Stimulated activated CD4-positive, alpha-beta T cell treated with anti-CD3 and anti-CD28 coated beads, Interleukin-15, amount 100 ng/mL, for 48 hours (primary cell): ENCODE measurements at regions not wholly inside any gene's neighbourhood (a gene's known extent, or its start where the extent isn't known, plus 50 kb on each side); places are given as distances from the start of the nearest gene placed in this dataset.

ENCODE experiments used
- DNase-seq, 2 donors: peaks; one replicate each; pipeline ENCODE4 v3.0.0-alpha.2; 2020; ENCODE audit warnings: low read depth in 2 of 2

DNA sequence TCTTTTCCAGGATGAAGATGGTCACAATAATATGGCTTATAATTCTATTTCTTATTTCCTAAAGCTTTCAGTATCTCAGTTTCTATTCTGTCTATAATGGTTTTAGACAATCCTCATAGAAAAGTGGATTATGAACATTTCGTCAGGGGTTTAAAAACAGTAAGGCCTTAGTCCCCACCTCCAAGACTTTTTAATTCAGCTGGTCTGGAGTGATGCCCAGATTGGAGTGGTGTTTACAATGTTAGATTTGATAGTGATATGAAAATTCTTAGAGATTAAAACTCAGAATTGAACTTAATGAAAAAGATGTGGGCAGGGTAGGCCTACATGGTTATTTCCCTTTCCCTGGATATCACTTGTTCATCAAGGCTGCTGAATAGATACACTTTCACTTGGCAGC, 1238.3 kb downstream of the SORCS3 start:
- DNase-seq = no peak

DNA sequence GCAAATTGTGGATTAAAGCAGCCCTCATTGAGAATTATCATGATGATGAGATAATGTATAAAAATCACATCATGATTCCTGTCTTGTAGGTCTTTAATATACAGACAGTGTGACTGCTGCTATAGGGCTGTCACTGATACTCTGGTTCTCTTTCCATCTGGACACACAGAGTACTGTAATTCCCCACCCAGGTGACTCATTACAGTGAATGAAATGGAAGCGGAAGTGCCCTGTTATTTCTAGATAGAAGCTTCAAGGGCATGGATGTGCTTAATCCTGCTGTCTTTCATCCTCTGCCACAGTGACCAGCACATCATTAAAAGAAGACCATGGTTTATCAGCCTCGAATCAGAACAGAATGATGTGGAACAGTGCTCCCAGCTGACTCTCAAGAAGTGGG, 1234.0 kb downstream of the SORCS3 start:
- no peak for DNase-seq

DNA sequence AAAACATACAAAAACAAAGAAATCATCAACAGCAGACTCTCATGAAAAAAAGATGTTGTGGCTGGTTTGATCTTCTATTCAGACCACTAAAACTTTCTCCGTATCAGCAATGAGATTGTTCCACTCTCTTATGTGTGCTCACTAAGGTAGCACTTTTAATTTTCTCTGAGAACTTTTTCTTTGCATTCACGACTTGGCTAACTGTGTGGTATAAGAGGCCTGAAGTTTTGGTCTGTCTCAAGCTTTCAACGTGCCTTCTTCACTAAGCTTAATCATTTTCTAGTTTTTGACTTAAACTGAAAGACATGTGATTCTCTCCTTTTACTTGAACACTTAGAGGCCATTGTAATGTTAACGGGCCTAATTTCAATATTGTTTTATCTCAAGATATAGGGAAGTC, 1231.6 kb downstream of the SORCS3 start:
- DNase-seq = no peak

DNA sequence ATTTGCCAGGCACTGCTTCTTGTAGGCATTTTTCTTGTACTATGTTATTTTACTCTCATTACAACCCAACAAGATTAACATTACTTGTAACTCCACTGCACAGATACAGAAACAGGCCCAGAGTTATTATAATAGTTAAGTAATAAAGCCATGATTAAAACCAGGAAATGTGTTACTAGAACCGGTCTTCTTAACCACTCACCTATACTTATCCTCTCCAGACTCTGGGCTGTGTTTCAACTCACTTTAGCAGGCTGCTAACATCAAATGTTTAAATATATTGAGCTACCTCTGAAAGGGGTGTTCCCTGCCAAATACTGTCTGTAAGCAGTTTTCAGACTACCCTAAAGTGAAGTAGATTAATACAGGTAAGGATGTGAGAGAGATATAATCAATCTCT, 1227.8 kb downstream of the SORCS3 start:
- no peak for DNase-seq

DNA sequence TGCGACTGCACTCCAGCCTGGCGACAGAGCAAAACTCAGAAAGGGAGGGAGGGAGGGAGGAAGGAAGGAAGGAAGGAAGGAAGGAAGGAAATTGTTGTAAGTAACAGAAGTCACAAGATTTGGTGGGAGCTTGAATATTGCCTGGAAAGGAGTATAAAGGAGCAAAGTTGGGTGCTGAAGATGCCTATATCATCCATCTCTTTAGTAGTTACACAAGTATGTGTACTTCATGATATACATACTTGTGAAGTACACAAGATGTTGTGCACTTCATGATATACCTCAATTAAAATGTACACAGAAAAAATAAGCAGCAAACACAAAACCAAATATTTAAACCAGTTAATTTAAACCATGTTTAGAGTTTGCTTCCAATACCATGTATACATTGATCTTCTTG, 1223.8 kb downstream of the SORCS3 start:
- DNase-seq = no peak

DNA sequence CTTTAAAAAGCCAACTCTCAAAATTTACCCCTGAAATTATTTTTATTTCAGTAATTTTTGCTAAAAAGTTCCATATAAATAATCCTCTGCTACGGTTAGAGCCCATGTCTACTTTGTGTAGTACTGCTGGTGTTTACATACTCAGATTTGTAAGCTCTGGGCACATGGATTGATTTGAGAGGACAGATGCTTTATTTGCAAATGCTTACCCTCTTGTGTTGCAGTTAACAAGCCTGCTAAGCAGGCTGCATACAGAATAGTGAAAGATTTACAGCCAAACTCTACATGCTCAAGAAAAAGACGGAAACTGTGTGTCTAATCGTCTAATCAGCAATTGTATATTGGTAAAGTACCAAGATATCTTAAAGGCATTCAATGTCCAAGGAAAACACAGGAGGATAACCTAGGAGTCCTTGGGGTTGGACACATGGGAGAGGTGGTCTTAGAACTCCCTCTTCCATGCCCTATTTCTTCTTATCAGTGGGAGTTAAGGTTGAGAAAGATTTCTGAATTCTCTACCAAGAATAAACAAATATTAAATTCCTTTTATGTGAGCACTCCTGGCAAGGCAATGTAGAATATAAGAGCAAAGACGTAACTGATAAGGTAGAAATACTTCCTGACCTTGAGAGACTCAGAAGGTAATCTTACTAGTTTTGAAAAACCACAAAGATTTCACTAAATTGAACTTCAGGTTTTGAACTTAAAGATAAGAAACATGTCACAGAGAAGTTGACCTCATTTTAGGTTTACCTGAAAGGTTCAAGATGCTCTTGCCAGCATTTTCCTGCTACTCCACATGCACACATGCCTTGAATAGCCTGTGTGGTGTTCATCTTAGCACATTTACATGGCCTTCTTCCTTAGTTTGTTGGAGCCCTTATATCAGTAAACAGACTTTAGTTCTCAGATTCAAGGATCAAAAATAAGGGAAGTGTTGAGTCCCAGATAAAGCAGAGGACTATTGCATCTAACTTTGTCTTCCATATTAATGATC, 1216.5 kb downstream of the SORCS3 start:
- no peak for DNase-seq

DNA sequence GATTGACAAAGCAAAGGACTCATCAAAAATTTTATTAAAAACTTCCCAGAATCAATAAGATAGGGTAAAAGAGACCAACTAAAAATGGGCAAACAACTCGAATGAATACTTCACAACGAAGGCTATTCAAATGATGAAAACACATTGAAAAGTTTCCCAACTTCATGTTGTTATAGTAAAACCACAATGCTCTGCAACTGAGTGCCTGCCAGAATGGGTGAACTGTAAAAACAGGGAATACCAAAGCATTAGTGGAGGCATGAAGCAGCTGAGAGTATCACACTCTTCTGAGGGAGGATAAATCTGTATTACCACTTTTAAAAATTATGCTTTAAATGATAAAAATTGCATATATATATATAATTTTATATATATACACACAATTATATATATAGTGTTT, 1214.7 kb downstream of the SORCS3 start:
- no peak for DNase-seq

DNA sequence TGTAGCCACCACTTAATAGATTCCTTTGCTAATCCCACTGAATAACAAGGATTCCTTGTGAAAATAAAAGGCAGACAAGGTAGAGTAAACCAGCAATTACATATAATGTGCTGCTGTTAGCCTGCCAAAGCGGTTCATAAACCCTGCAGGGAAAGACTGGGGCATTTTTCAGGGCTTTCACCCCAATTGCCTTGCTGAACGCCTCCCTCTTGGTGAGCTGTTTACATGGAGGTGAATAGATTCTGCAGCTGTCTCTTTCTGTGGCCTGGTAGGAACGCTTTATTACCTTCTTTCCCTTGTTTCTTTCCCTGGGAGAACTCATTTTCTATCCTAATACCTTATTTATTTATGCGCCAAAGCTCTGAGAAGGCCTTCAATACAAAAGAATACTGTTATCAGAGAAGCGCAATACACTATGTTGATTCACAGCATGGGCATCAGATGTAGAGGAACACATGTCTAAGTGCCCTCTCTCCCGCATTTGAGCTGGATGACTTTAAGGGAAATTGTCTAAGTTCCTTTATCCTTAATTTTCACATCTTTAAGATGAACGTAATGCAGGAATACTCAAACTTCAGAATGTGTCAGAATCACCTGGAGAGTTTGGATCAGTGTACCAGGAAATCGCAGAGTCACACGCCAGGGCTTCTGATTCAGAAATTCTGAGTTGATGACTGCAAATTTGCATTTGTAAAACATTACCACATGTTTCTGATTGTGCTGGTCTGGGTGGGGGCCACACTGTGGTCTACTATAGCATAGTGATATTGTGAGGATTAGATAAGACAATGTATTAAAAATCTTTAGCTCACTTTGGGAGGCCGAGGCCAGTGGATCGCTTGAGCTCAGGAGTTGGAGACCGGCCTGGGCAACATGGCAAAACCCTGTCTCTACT, 1203.8 kb downstream of the SORCS3 start:
- DNase-seq = no peak

DNA sequence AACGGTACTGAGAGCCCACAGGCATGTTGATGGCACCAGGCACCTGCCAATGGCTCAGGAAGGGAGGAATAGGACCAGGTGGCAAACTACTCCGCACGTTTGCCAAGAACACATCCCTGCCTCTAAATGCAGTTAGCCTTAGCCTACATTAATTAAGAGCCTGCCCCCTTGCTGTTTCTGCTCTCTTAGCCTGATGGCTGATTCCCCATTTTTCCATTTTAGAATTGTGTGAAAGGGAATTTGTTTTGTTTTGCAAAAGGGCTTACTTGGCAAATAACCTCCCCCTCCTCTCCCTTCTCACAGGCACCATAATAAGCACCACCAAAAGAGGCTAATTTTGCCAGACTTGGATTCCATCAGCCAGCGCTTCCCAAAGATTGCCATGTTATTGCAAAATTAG, 1203.2 kb downstream of the SORCS3 start:
- DNase-seq = no peak

DNA sequence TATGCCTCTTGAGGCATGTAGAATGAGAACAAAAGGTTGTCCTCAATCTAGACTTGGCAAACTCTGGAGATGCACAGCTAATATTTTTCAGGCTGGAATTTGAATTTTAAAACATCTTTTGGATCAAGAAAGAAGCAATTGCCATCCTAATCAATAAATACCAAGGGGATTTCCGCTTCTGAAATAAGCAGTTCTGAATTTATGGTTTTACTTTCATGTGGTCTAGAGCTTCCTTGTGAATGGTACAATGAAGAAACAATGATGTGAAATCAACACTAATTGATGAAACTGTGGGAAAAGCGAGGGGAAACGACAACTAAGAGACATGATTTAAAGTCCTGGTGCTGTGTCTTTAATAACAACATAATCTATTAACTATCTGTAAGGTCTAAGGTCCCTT, 1202.7 kb downstream of the SORCS3 start:
- DNase-seq = no peak

DNA sequence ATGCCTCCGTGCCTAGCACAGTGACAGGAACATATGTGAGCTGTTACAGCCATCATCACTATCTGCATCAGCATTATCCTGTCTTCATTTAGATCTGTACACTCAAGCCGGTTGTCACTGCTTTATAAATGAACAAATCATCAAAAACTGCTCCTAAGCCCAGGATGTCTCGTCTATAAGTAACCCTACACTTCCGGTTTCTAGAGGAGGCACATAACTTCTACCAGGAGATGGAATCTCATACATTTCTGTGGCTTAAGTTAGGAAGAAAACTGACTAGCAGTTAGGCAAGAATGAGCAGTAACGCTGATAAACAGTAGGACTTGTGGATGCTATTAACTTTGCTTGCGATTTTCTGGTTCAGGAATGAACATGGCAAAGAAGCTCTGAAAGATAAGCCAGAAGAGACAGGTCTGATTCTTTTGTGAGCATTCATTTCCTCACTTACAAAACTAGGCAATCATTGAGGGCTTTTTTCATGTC, 1199.2 kb downstream of the SORCS3 start:
- DNase-seq = no peak

DNA sequence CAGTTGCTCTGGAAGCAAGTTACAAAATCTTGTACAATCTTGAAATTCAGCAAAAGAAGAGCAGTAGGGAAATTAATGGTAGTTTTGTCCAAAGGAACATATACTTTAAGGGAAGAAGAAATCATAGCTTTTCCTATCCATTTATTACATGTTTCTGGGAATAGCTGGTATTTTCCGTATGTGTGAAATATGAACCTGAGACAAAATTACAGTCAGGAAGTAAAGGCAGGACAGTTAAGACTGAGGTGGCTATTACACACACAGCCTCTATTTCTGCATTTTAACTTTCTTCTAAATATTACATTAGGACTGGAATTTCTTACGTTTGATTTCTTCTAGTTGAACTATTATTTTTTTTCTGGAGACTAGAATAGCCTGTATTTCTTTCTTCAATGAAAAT, 1197.3 kb downstream of the SORCS3 start:
- DNase-seq = no peak

DNA sequence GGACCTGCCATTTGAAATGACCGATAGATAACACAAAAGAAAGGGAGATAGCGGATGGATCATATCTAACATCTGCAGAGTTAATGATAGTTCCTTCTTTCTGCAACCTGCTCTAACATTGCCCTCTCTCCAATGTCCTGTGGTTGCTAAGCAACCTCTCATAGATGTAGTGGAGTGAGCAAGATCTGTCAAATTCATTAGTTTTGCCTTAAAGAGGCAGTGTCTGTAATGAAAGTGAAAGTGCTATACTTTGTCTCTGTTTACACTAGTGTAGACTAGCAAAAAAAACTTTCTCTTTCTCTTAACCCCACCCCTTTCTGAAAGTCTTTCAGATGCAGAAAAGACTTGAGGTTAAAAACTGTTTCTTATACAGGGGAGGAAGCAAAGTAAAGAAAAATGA, 1196.9 kb downstream of the SORCS3 start:
- no peak for DNase-seq

DNA sequence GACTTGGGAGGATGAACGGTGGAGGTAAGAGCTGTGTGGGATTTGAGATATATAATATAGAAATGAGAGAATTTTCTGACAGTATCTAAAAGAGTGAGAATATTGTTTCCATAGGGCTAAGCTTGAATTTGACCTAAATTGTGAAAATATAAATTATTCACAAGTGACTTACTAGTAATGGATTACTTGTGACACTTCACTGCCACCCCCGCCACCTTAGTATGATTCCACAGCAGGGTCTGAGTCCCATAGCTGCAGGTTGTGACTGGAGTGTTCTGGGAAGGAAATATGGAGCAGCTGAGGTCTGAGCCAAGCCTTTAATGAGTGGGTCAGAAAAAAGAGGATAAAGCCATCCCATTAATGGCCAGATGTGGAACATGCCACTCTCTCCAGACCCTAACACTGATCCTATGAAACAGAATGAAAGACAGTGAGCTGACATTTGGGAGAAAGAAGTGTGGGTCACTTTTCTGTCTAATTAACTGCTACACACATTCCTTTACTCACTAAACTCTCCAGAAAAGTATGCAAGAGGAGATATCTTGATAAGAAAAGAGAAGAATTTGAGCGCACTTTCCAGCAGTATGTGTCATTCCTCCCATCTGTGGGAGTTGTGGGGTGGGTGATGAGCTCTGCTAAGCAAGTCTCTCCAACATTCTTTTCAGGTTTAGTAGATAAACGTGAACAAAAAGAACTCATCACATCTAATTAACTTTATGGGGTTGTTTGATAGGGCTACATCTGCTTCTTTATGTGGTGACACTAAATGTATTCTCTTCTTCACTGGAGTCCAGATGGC, 1193.4 kb downstream of the SORCS3 start:
- no peak for DNase-seq

DNA sequence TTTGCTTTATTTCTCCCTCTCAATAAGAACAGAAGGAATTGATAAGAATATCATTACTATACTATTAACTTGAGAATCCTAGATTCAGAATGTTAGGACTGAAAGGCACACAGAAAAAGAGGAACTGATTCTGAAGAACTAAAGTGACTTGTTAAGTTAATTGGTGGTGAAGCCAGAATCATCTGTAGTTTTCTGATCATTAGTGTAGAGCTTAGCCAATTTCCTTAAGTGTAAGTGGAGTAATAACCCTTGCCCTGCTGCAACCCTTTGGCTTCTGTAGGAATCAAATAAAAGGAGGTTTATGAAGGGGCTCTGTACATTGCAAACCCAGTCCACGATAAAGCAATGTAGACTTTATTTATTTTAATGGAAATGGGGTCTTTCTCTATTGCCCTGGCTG, 1186.0 kb downstream of the SORCS3 start:
- DNase-seq = no peak

DNA sequence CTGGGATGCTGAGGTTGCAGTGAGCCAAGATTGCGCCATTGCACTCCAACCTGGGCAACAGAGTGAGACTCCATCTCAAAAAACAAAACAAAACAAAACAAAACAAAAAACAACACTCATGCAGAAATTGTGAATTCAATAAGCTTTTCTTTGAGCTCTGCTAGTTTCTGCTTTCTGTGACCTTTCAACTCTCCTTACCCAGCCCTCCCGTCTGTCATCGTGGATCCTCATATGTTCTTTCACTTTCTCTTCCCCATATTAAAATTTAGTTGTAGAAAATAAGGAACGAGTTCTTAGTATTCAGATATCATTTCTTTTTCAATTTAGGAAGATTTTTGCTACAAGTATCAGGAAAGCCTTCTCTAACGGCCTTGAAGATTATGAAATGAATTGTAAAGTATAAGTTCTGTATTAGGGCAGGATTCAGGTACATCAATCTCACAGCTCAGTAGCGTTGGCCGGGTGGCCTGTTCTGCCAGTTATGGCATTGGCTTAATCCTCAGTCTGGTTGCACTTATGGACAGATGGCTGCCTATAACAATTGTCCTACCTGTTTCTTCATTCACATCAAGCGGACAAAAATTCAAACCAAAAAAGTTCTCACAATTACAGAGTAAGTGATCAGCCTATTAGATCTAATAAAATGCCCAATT, 1167.0 kb downstream of the SORCS3 start:
- DNase-seq = no peak

DNA sequence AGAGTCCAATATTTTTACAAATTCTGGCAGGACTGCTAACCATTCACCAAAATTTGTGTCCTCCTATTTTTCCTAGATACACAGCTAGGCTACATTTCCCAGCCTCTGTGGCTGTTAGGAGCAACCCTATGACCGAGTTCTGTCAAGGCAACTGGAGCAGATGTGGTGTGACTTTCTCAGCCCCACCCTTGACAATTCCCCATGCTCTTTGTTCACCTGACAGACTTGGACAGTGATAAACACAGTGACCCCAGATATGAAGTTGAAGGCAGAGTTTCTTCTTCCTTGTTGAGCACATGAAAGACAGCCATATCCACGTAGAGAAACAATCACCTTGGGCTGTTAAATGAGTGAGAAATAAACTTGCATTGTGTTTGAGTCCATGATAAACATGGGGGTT, 1162.1 kb downstream of the SORCS3 start:
- DNase-seq = no peak

DNA sequence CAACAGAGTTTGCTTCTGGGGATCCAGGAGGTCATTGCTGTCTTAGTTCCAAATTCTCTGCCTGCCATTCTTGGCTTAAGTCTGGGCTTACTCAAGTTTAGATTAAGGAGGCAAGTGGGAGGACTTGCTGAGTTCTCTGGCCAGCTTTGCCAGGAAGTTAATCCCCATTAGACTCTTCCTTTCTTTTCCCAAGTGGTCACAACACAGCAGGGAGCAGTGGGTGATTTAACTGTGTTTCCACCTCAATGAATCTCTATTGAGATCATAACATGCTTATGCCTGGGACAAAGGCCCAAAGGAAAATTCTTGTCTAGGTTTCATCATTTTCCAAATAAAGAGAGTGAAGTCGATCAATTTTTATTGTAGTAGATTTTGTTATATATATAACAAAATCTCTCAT, 1159.6 kb downstream of the SORCS3 start:
- DNase-seq = no peak

DNA sequence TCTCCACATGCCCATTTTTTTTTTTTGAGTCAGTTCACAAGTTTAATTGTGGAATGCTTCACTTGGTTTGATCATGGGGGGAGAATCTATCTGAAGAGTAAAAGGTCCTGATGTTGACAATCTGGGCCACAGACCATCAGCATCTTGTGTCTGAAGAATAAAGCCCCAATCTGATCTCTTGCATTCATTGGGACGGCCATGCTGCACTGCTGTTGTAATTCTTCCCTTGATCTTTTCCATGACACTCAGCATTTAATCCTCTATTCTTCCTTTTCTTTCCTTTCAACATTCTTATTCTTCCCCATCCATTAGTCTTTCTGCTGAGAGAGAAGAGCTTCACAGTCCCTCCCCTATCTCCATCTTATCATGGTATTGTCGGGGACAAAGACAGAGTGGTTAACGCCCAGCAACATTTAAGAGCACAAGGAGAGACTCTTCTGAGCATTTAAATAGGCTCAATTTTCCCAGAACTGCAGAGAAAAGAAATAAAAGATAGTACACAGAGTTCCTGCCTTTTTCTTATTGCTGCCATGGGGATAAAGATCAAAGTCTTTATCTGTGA, 1157.3 kb downstream of the SORCS3 start:
- no peak for DNase-seq

DNA sequence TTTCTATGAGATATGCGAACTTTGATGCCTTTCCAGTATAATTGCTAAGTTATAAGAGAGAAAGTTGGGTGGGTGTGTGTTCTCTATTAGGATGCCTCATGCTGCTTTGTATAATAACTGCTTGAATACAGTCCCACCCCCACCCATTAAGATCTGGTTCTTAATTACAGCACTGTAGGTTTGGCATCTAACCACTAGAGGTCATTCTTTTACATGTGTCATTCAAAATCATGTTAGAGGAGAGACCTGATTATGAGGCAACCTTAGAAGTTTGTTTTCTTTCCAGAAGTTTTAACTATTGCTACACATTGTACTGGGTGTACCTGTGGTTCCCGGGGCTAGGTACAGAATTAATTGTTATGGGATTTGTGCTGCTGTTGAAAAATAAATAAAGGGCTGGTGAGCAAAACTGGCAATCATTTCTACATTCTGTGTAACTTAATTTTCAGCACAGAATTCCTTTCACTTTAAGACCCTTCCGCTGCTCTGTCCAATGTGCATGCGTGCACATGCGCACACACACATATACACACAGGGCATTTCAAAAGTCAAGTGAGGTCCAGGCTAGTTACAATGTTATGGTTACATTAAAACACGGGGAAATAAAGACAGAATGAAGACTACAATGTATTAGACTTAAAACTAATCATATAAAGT, 1156.3 kb downstream of the SORCS3 start:
- no peak for DNase-seq
